ENCODE measurements at regions not wholly inside any gene's neighbourhood (a gene's known extent, or its start where the extent isn't known, plus 50 kb on each side); places are given as distances from the start of the nearest gene placed in this dataset.

- no peak for TF ChIP-seq POU6F1 (CRISPR knock-in tag; IDR thresholded peaks at IDR 0.05; ENCODE audit: borderline replicate concordance, low read depth)
- no peak for TF ChIP-seq SNAI2 (CRISPR knock-in tag; IDR thresholded peaks at IDR 0.05)
- TF ChIP-seq CSDC2 (CRISPR knock-in tag; IDR thresholded peaks at IDR 0.05) = no peak
- no peak for TF ChIP-seq ZNF565 (CRISPR knock-in tag; conservative IDR thresholded peaks at IDR 0.05; ENCODE audit: low read depth)
- TF ChIP-seq ARNTL (CRISPR knock-in tag; IDR thresholded peaks at IDR 0.05; ENCODE audit: borderline replicate concordance, low read depth) = no peak
- TF ChIP-seq BACH2 (CRISPR knock-in tag; IDR thresholded peaks at IDR 0.05; ENCODE audit: borderline replicate concordance) = no peak
- TF ChIP-seq TSHZ2 (CRISPR knock-in tag; IDR thresholded peaks at IDR 0.05) = no peak
- no peak for TF ChIP-seq ZFP30 (CRISPR knock-in tag; IDR thresholded peaks at IDR 0.05)
- no peak for TF ChIP-seq CREB5 (CRISPR knock-in tag; IDR thresholded peaks at IDR 0.05; ENCODE audit: low read depth)
- TF ChIP-seq PATZ1 (CRISPR knock-in tag; IDR thresholded peaks at IDR 0.05; ENCODE audit: borderline replicate concordance) = no peak
- TF ChIP-seq ESRRG (CRISPR knock-in tag; IDR thresholded peaks at IDR 0.05) = no peak
Observed at GRCh38 chr5:36364473-36364872, 62.8 kb upstream of the RANBP3L start.
